Mucosa of descending colon (tissue), 3 donors: ENCODE measurements at regions not wholly inside any gene's neighbourhood (a gene's known extent, or its start where the extent isn't known, plus 50 kb on each side); places are given as distances from the start of the nearest gene placed in this dataset.

ENCODE experiments used
- ATAC-seq: fragments of 200-7000 bp; cut with Tn5 transposase; one replicate; pipeline ENCODE4 v1.9.1; 2020; ENCODE audit warnings: mild to moderate bottlenecking, moderate library complexity
- DNase-seq, 3 donors: peaks; one replicate each; pipeline ENCODE4 v3.0.0-alpha.2; 2020
- H3K36me3 ChIP-seq: fragments of 200-600 bp; one replicate; pipeline ENCODE4 v1.8.0; 2021; ENCODE audit warnings: low read depth, mild to moderate bottlenecking
- H3K4me1 ChIP-seq: fragments of 200-600 bp; one replicate; pipeline ENCODE4 v1.8.0; 2021; ENCODE audit warnings: low read depth, mild to moderate bottlenecking
- H3K4me3 ChIP-seq: fragments of 200-600 bp; one replicate; pipeline ENCODE4 v1.8.0; 2021; ENCODE audit warnings: mild to moderate bottlenecking
- H3K9me3 ChIP-seq: fragments of 200-600 bp; one replicate; pipeline ENCODE4 v1.8.0; 2021; ENCODE audit warnings: mild to moderate bottlenecking
- intact Hi-C, 2 donors: fragments of 100-400 bp; cut with DNase I in 1 of 2; cut with micrococcal nuclease in 1 of 2; formaldehyde crosslinking; loops; one replicate each; pipeline versions ENCODE4 v1.11.0 to v1.11.1; 2022; cut with DNase I, micrococcal nuclease
- TF ChIP-seq, protein P1 (sequence below): fragments of 200-600 bp; IDR thresholded peaks from one replicate; pipeline ENCODE4 v1.8.0; 2022; ENCODE audit warnings: antibody characterized with exemption, mild to moderate bottlenecking
- donor health status: DM: no; HTN: no; CAD: no; lungs with moderate emphysema.
- donor health status: DM: no; HTN: no; CAD: no.
- donor health status: DM: no; HTN: yes; CAD: no.

DNA sequence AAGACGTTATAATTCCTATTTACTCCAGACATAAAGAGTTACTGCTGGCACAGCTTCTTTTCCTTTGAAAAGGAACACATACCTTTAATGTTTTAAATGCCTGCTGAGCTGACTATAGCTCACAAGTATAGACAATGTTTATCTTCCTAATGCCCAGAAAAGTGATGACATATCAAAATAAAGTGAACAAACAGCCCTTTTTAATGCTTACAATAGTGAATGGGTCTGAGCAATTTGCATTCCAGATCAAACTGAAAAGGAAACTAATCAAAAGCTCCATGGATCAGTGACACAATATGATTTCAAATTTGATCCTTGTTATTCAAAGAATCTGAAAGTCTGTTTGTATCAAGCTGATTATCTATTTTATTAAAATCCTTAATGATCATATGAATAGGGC lies 233.6 kb upstream of the SEMA3E start:
- Histone ChIP-seq H3K36me3 (no peaks in the 10 kb centered on the region), H3K4me3 (no peak overlapping the region), H3K9me3 (no peaks in the 10 kb centered on the region), H3K4me1 (no peaks in the 10 kb centered on the region)
- TF ChIP-seq, protein P1, sequence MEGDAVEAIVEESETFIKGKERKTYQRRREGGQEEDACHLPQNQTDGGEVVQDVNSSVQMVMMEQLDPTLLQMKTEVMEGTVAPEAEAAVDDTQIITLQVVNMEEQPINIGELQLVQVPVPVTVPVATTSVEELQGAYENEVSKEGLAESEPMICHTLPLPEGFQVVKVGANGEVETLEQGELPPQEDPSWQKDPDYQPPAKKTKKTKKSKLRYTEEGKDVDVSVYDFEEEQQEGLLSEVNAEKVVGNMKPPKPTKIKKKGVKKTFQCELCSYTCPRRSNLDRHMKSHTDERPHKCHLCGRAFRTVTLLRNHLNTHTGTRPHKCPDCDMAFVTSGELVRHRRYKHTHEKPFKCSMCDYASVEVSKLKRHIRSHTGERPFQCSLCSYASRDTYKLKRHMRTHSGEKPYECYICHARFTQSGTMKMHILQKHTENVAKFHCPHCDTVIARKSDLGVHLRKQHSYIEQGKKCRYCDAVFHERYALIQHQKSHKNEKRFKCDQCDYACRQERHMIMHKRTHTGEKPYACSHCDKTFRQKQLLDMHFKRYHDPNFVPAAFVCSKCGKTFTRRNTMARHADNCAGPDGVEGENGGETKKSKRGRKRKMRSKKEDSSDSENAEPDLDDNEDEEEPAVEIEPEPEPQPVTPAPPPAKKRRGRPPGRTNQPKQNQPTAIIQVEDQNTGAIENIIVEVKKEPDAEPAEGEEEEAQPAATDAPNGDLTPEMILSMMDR = no peak
- intact Hi-C loops = no loop called here
- DNase-seq = no peak
- no peak for ATAC-seq

DNA sequence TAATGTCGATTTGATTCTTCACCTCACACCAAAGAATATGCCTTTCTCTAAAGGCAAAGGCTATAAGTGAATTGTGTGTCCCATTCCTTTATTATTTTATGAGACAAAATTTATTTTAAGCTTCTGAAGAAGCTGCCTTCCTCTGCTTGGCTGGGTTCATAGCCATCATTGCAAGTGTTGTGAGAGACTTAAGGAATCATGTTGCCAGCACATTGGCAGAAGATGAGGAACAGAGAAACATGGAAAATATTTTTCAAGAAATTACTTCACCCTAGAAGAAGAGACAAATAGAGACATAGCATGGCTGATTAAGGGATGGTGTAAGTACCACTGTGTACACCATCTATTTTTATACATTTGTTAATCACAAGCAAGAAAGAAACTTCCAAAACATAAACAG lies 230.1 kb upstream of the SEMA3E start:
- DNase-seq (no peak), ATAC-seq (no peak)
- Histone ChIP-seq H3K4me1 (no peaks in the 10 kb centered on the region), H3K4me3 (no peak overlapping the region), H3K9me3 (no peaks in the 10 kb centered on the region), H3K36me3 (no peaks in the 10 kb centered on the region)
- TF ChIP-seq, protein P1 = no peak
- intact Hi-C loops = no loop called here

DNA sequence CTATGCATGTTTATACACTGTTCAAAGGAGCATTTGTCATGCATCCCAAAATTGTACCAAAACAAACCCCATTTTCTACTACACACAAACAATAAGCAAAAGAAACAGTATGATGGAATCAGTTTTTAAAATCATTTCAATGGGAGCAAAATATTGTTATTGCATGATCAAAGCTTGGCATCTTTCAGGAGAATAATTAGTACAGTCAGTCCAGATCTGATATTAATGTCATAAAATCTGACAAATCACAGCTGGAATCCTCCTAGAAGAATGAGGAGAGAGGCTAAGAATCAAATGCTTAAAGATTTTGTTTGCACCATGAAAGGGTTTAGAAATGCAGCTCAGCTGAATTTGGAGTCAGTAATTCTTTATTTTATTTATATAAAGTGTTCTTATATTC lies 229.7 kb upstream of the SEMA3E start:
- Histone ChIP-seq H3K9me3 (no peaks in the 10 kb centered on the region), H3K4me3 (no peak overlapping the region), H3K36me3 (no peaks in the 10 kb centered on the region), H3K4me1 (no peaks in the 10 kb centered on the region)
- no peak for DNase-seq
- TF ChIP-seq, protein P1 = no peak
- intact Hi-C loops = no loop called here
- ATAC-seq = no peak

DNA sequence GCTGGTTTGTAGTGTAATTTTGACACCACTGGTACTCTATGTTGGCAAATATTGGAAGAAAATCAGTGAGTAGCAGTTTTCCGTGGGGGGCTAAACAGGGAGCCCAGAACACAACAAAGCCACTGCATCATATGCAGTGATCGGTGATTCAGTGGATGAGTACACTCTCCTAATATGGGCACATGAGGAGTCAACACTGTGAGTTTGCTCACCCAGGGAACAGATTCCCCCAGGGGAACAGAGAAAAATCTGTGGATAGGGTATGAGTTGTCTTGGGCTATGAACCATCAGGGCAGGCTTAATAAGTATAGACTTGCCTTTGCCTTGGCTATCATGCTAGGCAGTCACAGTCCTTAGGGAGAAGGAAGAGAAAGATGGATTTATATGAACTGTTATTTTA lies 227.7 kb upstream of the SEMA3E start:
- DNase-seq (no peak), ATAC-seq (no peak)
- Histone ChIP-seq H3K4me3 (no peak overlapping the region), H3K4me1 (no peaks in the 10 kb centered on the region), H3K9me3 (no peaks in the 10 kb centered on the region), H3K36me3 (no peaks in the 10 kb centered on the region)
- intact Hi-C loops = no loop called here
- TF ChIP-seq, protein P1 = no peak

DNA sequence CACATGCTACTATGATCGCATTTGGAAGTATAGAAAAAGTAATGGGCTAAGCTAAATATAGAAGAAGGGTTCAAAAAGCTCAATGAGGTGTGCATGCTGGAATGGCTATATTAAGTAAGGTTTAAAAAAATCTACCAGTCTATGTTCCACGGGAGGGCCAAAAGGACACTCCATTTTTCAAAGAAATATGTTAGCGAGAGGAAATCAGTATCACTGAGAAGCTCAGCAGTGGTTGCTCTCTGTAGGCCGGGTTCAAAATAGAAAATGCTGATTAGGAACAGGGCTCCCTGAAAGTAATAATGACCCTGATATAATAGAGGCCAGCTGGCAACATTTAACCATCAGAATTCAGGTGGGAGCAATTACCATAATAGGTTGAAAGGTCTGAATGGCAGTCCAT lies 224.5 kb upstream of the SEMA3E start:
- no peaks in the 10 kb centered on the region for H3K36me3 ChIP-seq
- intact Hi-C loops = no loop called here
- H3K4me3 ChIP-seq = no peak overlapping the region
- TF ChIP-seq, protein P1 = no peak
- no peak for ATAC-seq
- H3K9me3 ChIP-seq = no peaks in the 10 kb centered on the region
- H3K4me1 ChIP-seq = no peaks in the 10 kb centered on the region
- DNase-seq = no peak

DNA sequence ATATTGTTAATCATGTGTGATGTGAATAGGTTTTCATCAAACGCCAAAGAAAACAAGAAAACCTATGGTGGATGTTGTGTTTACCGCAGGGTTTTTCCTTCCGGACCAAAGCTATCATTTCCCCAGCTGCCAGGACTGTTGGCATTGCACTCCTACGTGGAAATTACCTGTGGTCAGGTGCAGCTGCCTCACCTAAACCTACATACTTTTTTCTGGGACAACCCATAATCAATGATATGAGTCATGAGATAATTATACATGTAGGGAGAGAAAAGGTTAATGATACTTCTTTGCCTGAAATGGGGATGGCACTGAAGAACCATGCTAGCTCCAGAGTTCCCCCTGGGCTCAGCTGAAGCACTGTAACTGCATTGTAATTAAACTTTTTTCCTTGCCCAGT lies 223.6 kb upstream of the SEMA3E start:
- H3K36me3 ChIP-seq = no peaks in the 10 kb centered on the region
- no peaks in the 10 kb centered on the region for H3K9me3 ChIP-seq
- no peaks in the 10 kb centered on the region for H3K4me1 ChIP-seq
- H3K4me3 ChIP-seq = no peak overlapping the region
- DNase-seq = no peak
- intact Hi-C loops = no loop called here
- no peak for ATAC-seq
- TF ChIP-seq, protein P1 = no peak
